Motor neuron (in vitro differentiated cells): ENCODE measurements at regions not wholly inside any gene's neighbourhood (a gene's known extent, or its start where the extent isn't known, plus 50 kb on each side); places are given as distances from the start of the nearest gene placed in this dataset.

Experiments
- ATAC-seq, 8 experiments: fragments of 200-7000 bp; cut with Tn5 transposase; replicated peaks in 6 of 8; 2 replicates each; pipeline ENCODE4 v1.8.0; 2021; ENCODE audit warnings: mild to moderate bottlenecking in 8 of 8, moderate library complexity in 8 of 8
- H3K27ac ChIP-seq, 2 donors: fragments of 250-450 bp; sonication (Bioruptor Pico); 2 replicates each; pipeline ENCODE4 v1.9.0; 2021; ENCODE audit warnings: antibody characterized with exemption in 2 of 2, mild to moderate bottlenecking in 2 of 2, moderate library complexity in 1 of 2
- H3K4me1 ChIP-seq, 2 donors: fragments of 250-450 bp; sonication (Bioruptor Pico); replicated peaks in 1 of 2; 2 replicates each; pipeline ENCODE4 v1.6.1; 2021; ENCODE audit warnings: antibody characterized with exemption in 2 of 2, mild to moderate bottlenecking in 2 of 2, moderate library complexity in 1 of 2
- H3K4me3 ChIP-seq, 5 donors: fragments of 250-450 bp; sonication (Bioruptor Pico); 2 replicates each; pipeline ENCODE4 v1.9.0; 2021; ENCODE audit warnings: antibody characterized with exemption in 5 of 5, mild to moderate bottlenecking in 5 of 5, moderate library complexity in 4 of 5
- WGBS, 10 experiments: fragments of 450-650 bp; shearing (Covaris generic); methylation state at CpG; one replicate each; pipeline ENCODE4 v1.0.0; 2022; 5-methylcytosine and 5-hydroxymethylcytosine counted together
- in situ Hi-C, 9 experiments: fragments of 400-800 bp; cut with MboI; loops; one replicate each; pipeline ENCODE4 v1.15.0; 2021; ENCODE audit warnings: low sequenced_read_pairs in 9 of 9, low pct_unique_long_range_greater_than_20kb in 2 of 9; ENCODE audit not compliant: unreplicated experiment in 9 of 9

DNA sequence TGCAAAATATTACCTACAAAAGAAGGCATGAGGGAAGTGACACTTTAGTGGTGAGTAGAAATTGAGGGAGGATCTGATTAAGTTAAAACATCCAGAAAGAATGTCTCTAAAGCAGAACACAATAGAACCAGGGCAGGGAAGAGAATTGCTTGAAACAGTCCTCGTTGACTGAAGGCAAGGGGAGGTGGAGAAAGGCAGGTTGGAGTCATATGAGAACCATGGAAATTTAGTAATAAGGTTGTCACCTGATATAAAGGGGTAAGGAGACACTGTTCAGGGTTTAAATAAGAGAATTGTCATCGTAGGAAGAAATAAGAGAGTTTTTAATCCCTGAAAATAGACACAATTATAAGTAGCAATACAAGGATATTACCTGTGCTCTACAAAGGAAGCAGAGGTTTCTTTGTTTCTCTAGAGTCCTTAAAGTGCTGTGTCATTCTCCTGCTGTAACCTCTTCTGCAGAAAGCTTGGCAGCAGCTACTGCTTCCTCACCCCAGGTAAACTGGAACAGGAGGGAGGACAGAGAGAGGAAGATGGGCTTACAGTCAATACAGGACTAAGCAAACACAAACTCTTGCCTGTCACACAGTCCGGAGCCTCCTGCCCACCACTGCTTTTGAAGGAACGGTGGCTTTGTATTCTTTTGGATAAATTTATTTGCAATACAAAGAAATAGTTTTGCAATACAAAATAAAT lies 258.4 kb downstream of the PPARGC1A start:
- WGBS, 10 experiments, result 7 to 83% (median 64%) methylated on average over 1 to 4 of the region's 4 CpGs; no CpG with 5 or more reads in 1 of the 10 experiments
- Histone ChIP-seq H3K4me3 (no peak overlapping the region), H3K27ac (no peak overlapping the region), H3K4me1 (peaks cover 0 to 4% of the 10 kb centered on the region in 2 donors)
- ATAC-seq, result no peak
- in situ Hi-C loops, result no loop called here

DNA sequence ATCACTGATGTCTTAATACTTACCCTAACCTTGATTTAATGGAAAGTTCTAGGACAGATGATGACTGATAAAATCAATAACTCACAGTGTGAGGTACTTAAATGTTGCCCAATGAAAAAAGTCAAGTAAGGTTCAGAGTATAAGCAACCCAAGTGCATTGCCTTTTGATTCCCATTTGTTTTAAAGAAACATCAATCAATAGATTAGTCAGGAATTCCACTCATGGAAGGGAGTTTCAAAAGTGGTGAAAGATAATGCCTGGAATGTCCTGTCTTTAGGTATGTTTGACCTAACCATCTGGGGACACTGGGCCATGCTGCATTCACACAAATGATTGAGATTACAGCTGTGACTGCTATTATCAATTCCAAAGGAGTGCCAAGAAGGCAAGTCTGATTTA lies 259.7 kb downstream of the PPARGC1A start:
- in situ Hi-C loops, result no loop called here
- peak in 2 of 8 experiments; percentile 32 to 39 for ATAC-seq
- Histone ChIP-seq H3K4me3 (no peak overlapping the region), H3K4me1 (peaks cover 0 to 4% of the 10 kb centered on the region in 2 donors), H3K27ac (no peak overlapping the region)

GRCh38 chr4:23629421-23629820 lies 260.4 kb downstream of the PPARGC1A start:
- Histone ChIP-seq H3K27ac (no peak overlapping the region), H3K4me1 (peaks cover 0 to 4% of the 10 kb centered on the region in 2 donors), H3K4me3 (no peak overlapping the region)
- no peak for ATAC-seq
- in situ Hi-C loops, result no loop called here
- 0 to 100% (median 41%) methylated on average over 1 to 2 of the region's 2 CpGs; no CpG with 5 or more reads in 2 of the 10 experiments for WGBS, 10 experiments

GRCh38 chr4:23614284-23614892 lies 275.5 kb downstream of the PPARGC1A start:
- in situ Hi-C loops, result no loop called here
- H3K27ac ChIP-seq, result no peak overlapping the region
- WGBS, 10 experiments, result 70 to 80% methylated on average over 1 of the region's 6 CpGs; no CpG with 5 or more reads in 8 of the 10 experiments
- no peak overlapping the region for H3K4me3 ChIP-seq
- H3K4me1 ChIP-seq, result no peaks in the 10 kb centered on the region
- ATAC-seq, result peak in 5 of 8 experiments; percentile 30 to 91 (median 68)

GRCh38 chr4:23613782-23614181 lies 276.1 kb downstream of the PPARGC1A start:
- no peak for ATAC-seq
- Histone ChIP-seq H3K4me3 (no peak overlapping the region), H3K4me1 (no peaks in the 10 kb centered on the region), H3K27ac (no peak overlapping the region)
- in situ Hi-C loops, result no loop called here

DNA sequence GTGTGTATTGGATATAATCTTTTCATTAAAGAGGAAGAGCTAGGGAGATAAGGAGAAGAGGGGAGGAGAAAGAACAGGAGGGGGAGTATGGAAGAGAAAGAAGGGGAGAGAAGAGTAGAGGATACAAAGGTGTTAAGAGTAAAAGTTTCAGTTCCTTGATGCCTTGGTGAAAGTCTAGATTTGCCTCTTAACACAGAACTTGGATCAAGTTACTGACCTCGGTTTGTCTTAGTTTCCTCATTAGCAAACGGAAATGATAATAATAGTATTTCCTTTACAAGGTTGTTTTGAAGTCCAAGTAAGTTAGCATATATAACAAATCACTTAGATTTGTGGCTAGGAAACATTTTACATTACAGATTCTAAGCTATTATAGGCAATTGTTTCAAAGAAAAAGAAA lies 287.1 kb downstream of the PPARGC1A start:
- WGBS, 10 experiments, result 8 to 94% (median 75%) methylated on average over 1 to 2 of the region's 2 CpGs; no CpG with 5 or more reads in 1 of the 10 experiments
- Histone ChIP-seq H3K27ac (no peak overlapping the region), H3K4me3 (no peak overlapping the region), H3K4me1 (no peaks in the 10 kb centered on the region)
- in situ Hi-C loops, result no loop called here
- ATAC-seq, result no peak

GRCh38 chr4:23594125-23594524 lies 295.7 kb downstream of the PPARGC1A start:
- Histone ChIP-seq H3K27ac (no peak overlapping the region), H3K4me3 (no peak overlapping the region), H3K4me1 (no peaks in the 10 kb centered on the region)
- WGBS, 10 experiments, result 0 to 86% (median 71%) methylated on average over 1 to 3 of the region's 3 CpGs; no CpG with 5 or more reads in 1 of the 10 experiments
- in situ Hi-C loops, result no loop called here
- no peak for ATAC-seq

- in situ Hi-C loops, result no loop called here
- 0 to 83% (median 58%) methylated on average over 1 to 2 of the region's 2 CpGs; no CpG with 5 or more reads in 1 of the 10 experiments for WGBS, 10 experiments
- Histone ChIP-seq H3K4me3 (no peak overlapping the region), H3K4me1 (no peaks in the 10 kb centered on the region), H3K27ac (no peak overlapping the region)
- no peak for ATAC-seq
These were observed 299.4 kb downstream of the PPARGC1A start for GRCh38 chr4:23590431-23590830.

DNA sequence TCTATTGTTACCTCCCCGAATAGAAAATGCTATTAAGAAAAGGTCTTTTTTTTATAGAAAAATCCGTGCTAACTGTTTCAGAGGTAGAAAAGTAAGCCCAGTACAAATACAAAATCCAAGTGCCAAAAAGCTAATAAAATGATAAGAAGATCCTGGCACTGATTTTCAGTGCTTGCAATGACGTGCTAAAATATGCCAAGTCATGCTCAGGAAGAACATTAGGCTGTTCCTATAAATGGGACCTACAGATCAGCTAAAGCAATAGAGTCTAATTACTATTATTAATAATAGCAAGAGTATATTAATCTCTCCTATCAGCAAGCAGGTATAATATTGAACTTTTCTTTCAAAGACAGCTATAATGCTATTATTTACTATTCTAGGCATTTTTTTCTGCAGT lies 305.8 kb downstream of the PPARGC1A start:
- Histone ChIP-seq H3K4me1 (peaks cover 5 to 14% of the 10 kb centered on the region in 2 donors), H3K27ac (no peak overlapping the region), H3K4me3 (no peak overlapping the region)
- 0 to 46% (median 21%) methylated on average over 1 to 3 of the region's 3 CpGs; no CpG with 5 or more reads in 1 of the 10 experiments for WGBS, 10 experiments
- ATAC-seq, result no peak
- in situ Hi-C loops, result no loop called here

GRCh38 chr4:23582671-23583070 lies 307.2 kb downstream of the PPARGC1A start:
- H3K4me1 ChIP-seq, result peaks cover 5 to 14% of the 10 kb centered on the region in 2 donors
- no peak overlapping the region for H3K27ac ChIP-seq
- WGBS, 10 experiments, result 0 to 100% (median 55%) methylated on average over 1 of the region's 1 CpG; no CpG with 5 or more reads in 2 of the 10 experiments
- no peak for ATAC-seq
- H3K4me3 ChIP-seq, result no peak overlapping the region
- in situ Hi-C loops, result no loop called here

GRCh38 chr4:23579166-23579565 lies 310.7 kb downstream of the PPARGC1A start:
- no peak overlapping the region for H3K4me3 ChIP-seq
- WGBS, 10 experiments, result 13 to 95% (median 74%) methylated on average over 2 to 6 of the region's 6 CpGs
- ATAC-seq, result no peak
- no peak overlapping the region for H3K27ac ChIP-seq
- in situ Hi-C loops, result no loop called here
- H3K4me1 ChIP-seq, result peaks cover 5 to 14% of the 10 kb centered on the region in 2 donors

GRCh38 chr4:23577398-23577797 lies 312.4 kb downstream of the PPARGC1A start:
- no peak for ATAC-seq
- H3K4me3 ChIP-seq, result no peak overlapping the region
- no peaks in the 10 kb centered on the region for H3K4me1 ChIP-seq
- in situ Hi-C loops, result no loop called here
- 0 to 94% (median 80%) methylated on average over 1 to 4 of the region's 5 CpGs; no CpG with 5 or more reads in 1 of the 10 experiments for WGBS, 10 experiments
- H3K27ac ChIP-seq, result no peak overlapping the region

GRCh38 chr4:23572382-23572781 lies 317.5 kb downstream of the PPARGC1A start:
- in situ Hi-C loops, result no loop called here
- 12 to 100% (median 89%) methylated on average over 1 to 4 of the region's 4 CpGs; no CpG with 5 or more reads in 2 of the 10 experiments for WGBS, 10 experiments
- ATAC-seq, result no peak
- Histone ChIP-seq H3K4me1 (no peaks in the 10 kb centered on the region), H3K27ac (no peak overlapping the region), H3K4me3 (no peak overlapping the region)

GRCh38 chr4:23567338-23567737 lies 322.5 kb downstream of the PPARGC1A start:
- Histone ChIP-seq H3K4me3 (no peak overlapping the region), H3K4me1 (no peaks in the 10 kb centered on the region), H3K27ac (no peak overlapping the region)
- ATAC-seq, result no peak
- in situ Hi-C loops, result no loop called here
